KMS-11 (cell line): ENCODE measurements at regions not wholly inside any gene's neighbourhood (a gene's known extent, or its start where the extent isn't known, plus 50 kb on each side); places are given as distances from the start of the nearest gene placed in this dataset.

Experiments used
- H2AFZ ChIP-seq: fragments of 200-600 bp; sonication (generic); 2 replicates; pipeline ENCODE4 v1.6.1; 2016; ENCODE audit warnings: antibody characterized with exemption, mixed run types, low read depth
- H3K27ac ChIP-seq: fragments of 200-600 bp; sonication (generic); 2 replicates; pipeline ENCODE4 v1.6.1; 2016; ENCODE audit warnings: mild to moderate bottlenecking, mixed run types
- H3K27me3 ChIP-seq: fragments of 200-600 bp; sonication (generic); 2 replicates; pipeline ENCODE4 v1.6.1; 2017; ENCODE audit warnings: mild to moderate bottlenecking, low read depth, mixed run types, moderate library complexity; ENCODE audit not compliant: insufficient read depth
- H3K36me3 ChIP-seq: fragments of 200-600 bp; sonication (generic); 2 replicates; pipeline ENCODE4 v1.6.1; 2017; ENCODE audit warnings: mild to moderate bottlenecking, mixed run types; ENCODE audit not compliant: insufficient read depth
- H3K4me1 ChIP-seq: fragments of 200-600 bp; sonication (generic); 2 replicates; pipeline ENCODE4 v1.6.1; 2016; ENCODE audit warnings: mild to moderate bottlenecking, low read depth, mixed run types; ENCODE audit not compliant: poor library complexity, severe bottlenecking
- H3K4me2 ChIP-seq: fragments of 200-600 bp; sonication (generic); 2 replicates; pipeline ENCODE4 v1.7.0; 2016; ENCODE audit warnings: mild to moderate bottlenecking, mixed run types
- H3K4me3 ChIP-seq: fragments of 200-600 bp; sonication (generic); IDR thresholded peaks from 2 replicates; pipeline ENCODE4 v1.6.1; 2017; ENCODE audit warnings: low read depth, low read length, mixed read lengths; ENCODE audit not compliant: insufficient read depth
- H3K79me2 ChIP-seq: fragments of 200-600 bp; sonication (generic); 2 replicates; pipeline ENCODE4 v1.6.1; 2016; ENCODE audit warnings: low read depth, mixed run types; ENCODE audit not compliant: insufficient read depth
- H3K9ac ChIP-seq: fragments of 200-600 bp; sonication (generic); 2 replicates; pipeline ENCODE4 v1.6.1; 2016; ENCODE audit warnings: mild to moderate bottlenecking, mixed run types
- H4K20me1 ChIP-seq: fragments of 200-600 bp; sonication (generic); 2 replicates; pipeline ENCODE4 v1.6.1; 2016; ENCODE audit warnings: mild to moderate bottlenecking, mixed run types; ENCODE audit not compliant: insufficient read depth
- CTCF ChIP-seq: fragments of 200-600 bp; sonication (generic); conservative IDR thresholded peaks from 2 replicates; pipeline ENCODE4 v1.6.1; 2017; ENCODE audit warnings: low read depth, mild to moderate bottlenecking, antibody characterized with exemption, low read length, moderate library complexity, mixed read lengths

- no peak for TF ChIP-seq CTCF
- Histone ChIP-seq H3K36me3 (no peaks in the 10 kb centered on the region), H3K4me1 (no peaks in the 10 kb centered on the region), H3K4me3 (no peak overlapping the region), H3K27me3 (no peaks in the 10 kb centered on the region), H3K79me2 (no peaks in the 10 kb centered on the region), H4K20me1 (no peaks in the 10 kb centered on the region), H3K4me2 (no peak overlapping the region), H3K27ac (no peak overlapping the region), H3K9ac (no peak overlapping the region), H2AFZ (no peak overlapping the region)
Measured at GRCh38 chr2:5401115-5401657, 291.0 kb upstream of the SOX11 start.

GRCh38 chr2:5403392-5403791 lies 288.8 kb upstream of the SOX11 start:
- no peaks in the 10 kb centered on the region for H3K4me1 ChIP-seq
- no peak overlapping the region for H2AFZ ChIP-seq
- no peak overlapping the region for H3K4me3 ChIP-seq
- no peak overlapping the region for H3K9ac ChIP-seq
- no peaks in the 10 kb centered on the region for H3K36me3 ChIP-seq
- H3K27ac ChIP-seq, result no peak overlapping the region
- TF ChIP-seq CTCF, result no peak
- H4K20me1 ChIP-seq, result no peaks in the 10 kb centered on the region
- no peaks in the 10 kb centered on the region for H3K79me2 ChIP-seq
- no peaks in the 10 kb centered on the region for H3K27me3 ChIP-seq
- H3K4me2 ChIP-seq, result no peak overlapping the region

GRCh38 chr2:5409898-5410381 lies 282.2 kb upstream of the SOX11 start:
- Histone ChIP-seq H3K36me3 (no peaks in the 10 kb centered on the region), H4K20me1 (no peaks in the 10 kb centered on the region), H3K4me2 (no peak overlapping the region), H3K4me3 (no peak overlapping the region), H3K4me1 (no peaks in the 10 kb centered on the region), H3K79me2 (no peaks in the 10 kb centered on the region), H3K9ac (no peak overlapping the region), H3K27ac (no peak overlapping the region), H2AFZ (no peak overlapping the region), H3K27me3 (no peaks in the 10 kb centered on the region)
- no peak for TF ChIP-seq CTCF

- Histone ChIP-seq H3K27me3 (no peaks in the 10 kb centered on the region), H2AFZ (no peak overlapping the region), H3K79me2 (no peaks in the 10 kb centered on the region), H3K4me1 (no peaks in the 10 kb centered on the region), H3K27ac (no peak overlapping the region), H3K4me3 (no peak overlapping the region), H4K20me1 (no peaks in the 10 kb centered on the region), H3K4me2 (no peak overlapping the region), H3K9ac (no peak overlapping the region), H3K36me3 (no peaks in the 10 kb centered on the region)
- TF ChIP-seq CTCF, result no peak
Measured at GRCh38 chr2:5410991-5411700, 281.0 kb upstream of the SOX11 start.
